SK-N-SH (cell line): ENCODE measurements at regions not wholly inside any gene's neighbourhood (a gene's known extent, or its start where the extent isn't known, plus 50 kb on each side); places are given as distances from the start of the nearest gene placed in this dataset.

Source experiments
- CTCF ChIP-seq: fragments of 200-600 bp; sonication (generic); IDR thresholded peaks from 2 replicates; pipeline ENCODE4 v1.6.1; 2017; ENCODE audit warnings: antibody characterized with exemption, mild to moderate bottlenecking, moderate library complexity
- ELF1 ChIP-seq: IDR thresholded peaks from 2 replicates; pipeline ENCODE4 v1.4.0; 2012
- EP300 ChIP-seq, 2 experiments: IDR thresholded peaks; 2 replicates each; pipeline versions ENCODE4 v1.4.0 to v1.6.1; 2012; ENCODE audit warnings: borderline replicate concordance in 1 of 2, low read depth in 1 of 2, low read length in 1 of 2
- RCOR1 ChIP-seq: fragments of 150-350 bp; IDR thresholded peaks from 2 replicates; pipeline ENCODE4 v1.6.1; 2017; ENCODE audit warnings: antibody characterized with exemption, low read length
- TEAD4 ChIP-seq: IDR thresholded peaks from 2 replicates; pipeline ENCODE4 v1.4.0; 2012; ENCODE audit warnings: mild to moderate bottlenecking, borderline replicate concordance; ENCODE audit not compliant: insufficient read depth
- TF ChIP-seq, protein P1 (sequence below): IDR thresholded peaks from 2 replicates; pipeline ENCODE4 v1.6.1; 2012; ENCODE audit warnings: mild to moderate bottlenecking, low read depth, low read length, moderate library complexity

DNA sequence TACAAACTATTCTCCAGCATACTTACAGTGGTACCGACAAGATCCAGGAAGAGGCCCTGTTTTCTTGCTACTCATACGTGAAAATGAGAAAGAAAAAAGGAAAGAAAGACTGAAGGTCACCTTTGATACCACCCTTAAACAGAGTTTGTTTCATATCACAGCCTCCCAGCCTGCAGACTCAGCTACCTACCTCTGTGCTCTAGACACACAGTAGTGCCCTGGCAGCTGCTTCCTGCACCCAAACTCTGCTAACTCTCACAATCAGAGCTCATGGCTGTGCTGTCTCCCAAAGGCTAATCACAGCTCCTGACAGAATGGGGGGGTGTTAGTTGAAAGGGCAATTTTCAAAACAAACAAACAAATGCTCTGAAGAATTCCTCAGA, 95.2 kb upstream of the OR4E1 start:
- no peak for TF ChIP-seq RCOR1
- no peak for TF ChIP-seq EP300 (IDR thresholded peaks at IDR 0.05; ENCODE audit: borderline replicate concordance in 1 of 2, low read depth in 1 of 2, low read length in 1 of 2)
- no peak for TF ChIP-seq ELF1
- TF ChIP-seq TEAD4, result no peak
- no peak for TF ChIP-seq CTCF
- TF ChIP-seq, protein P1, sequence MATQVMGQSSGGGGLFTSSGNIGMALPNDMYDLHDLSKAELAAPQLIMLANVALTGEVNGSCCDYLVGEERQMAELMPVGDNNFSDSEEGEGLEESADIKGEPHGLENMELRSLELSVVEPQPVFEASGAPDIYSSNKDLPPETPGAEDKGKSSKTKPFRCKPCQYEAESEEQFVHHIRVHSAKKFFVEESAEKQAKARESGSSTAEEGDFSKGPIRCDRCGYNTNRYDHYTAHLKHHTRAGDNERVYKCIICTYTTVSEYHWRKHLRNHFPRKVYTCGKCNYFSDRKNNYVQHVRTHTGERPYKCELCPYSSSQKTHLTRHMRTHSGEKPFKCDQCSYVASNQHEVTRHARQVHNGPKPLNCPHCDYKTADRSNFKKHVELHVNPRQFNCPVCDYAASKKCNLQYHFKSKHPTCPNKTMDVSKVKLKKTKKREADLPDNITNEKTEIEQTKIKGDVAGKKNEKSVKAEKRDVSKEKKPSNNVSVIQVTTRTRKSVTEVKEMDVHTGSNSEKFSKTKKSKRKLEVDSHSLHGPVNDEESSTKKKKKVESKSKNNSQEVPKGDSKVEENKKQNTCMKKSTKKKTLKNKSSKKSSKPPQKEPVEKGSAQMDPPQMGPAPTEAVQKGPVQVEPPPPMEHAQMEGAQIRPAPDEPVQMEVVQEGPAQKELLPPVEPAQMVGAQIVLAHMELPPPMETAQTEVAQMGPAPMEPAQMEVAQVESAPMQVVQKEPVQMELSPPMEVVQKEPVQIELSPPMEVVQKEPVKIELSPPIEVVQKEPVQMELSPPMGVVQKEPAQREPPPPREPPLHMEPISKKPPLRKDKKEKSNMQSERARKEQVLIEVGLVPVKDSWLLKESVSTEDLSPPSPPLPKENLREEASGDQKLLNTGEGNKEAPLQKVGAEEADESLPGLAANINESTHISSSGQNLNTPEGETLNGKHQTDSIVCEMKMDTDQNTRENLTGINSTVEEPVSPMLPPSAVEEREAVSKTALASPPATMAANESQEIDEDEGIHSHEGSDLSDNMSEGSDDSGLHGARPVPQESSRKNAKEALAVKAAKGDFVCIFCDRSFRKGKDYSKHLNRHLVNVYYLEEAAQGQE, result no peak
